Neuronal stem cell (in vitro differentiated cells): ENCODE measurements at regions not wholly inside any gene's neighbourhood (a gene's known extent, or its start where the extent isn't known, plus 50 kb on each side); places are given as distances from the start of the nearest gene placed in this dataset.

Experiments used
- DNase-seq: peaks from one replicate; pipeline ENCODE4 v3.0.0-alpha.2; 2013; ENCODE audit warnings: low spot score
- H2AFZ ChIP-seq: one replicate; pipeline ENCODE4 v1.6.1; 2013; ENCODE audit warnings: mild to moderate bottlenecking, low read length, inconsistent platforms
- H2AK5ac ChIP-seq: 2 replicates; pipeline ENCODE4 v1.6.1; 2013; ENCODE audit warnings: low read depth, mild to moderate bottlenecking, inconsistent platforms, low read length, moderate library complexity, mixed read lengths
- H2BK120ac ChIP-seq: 2 replicates; pipeline ENCODE4 v1.6.1; 2013; ENCODE audit warnings: low read depth, mild to moderate bottlenecking, inconsistent platforms, low read length, moderate library complexity, mixed read lengths
- H2BK12ac ChIP-seq: one replicate; pipeline ENCODE4 v1.6.1; 2013; ENCODE audit warnings: low read length, inconsistent platforms
- H2BK15ac ChIP-seq: 2 replicates; pipeline ENCODE4 v1.6.1; 2013; ENCODE audit warnings: mild to moderate bottlenecking, low read length, inconsistent platforms, mixed read lengths
- H2BK5ac ChIP-seq: one replicate; pipeline ENCODE4 v1.6.1; 2013; ENCODE audit warnings: inconsistent platforms, mild to moderate bottlenecking, low read length, moderate library complexity
- H3K14ac ChIP-seq: one replicate; pipeline ENCODE4 v1.6.1; 2013; ENCODE audit warnings: low read length, inconsistent platforms
- H3K18ac ChIP-seq: 2 replicates; pipeline ENCODE4 v1.6.1; 2013; ENCODE audit warnings: low read length, inconsistent platforms
- H3K23ac ChIP-seq: 2 replicates; pipeline ENCODE4 v1.6.1; 2013; ENCODE audit warnings: low read depth, mild to moderate bottlenecking, mixed read lengths, low read length, inconsistent platforms; ENCODE audit not compliant: poor library complexity
- H3K27ac ChIP-seq: replicated peaks from 3 replicates; pipeline ENCODE4 v1.5.1; 2013; ENCODE audit warnings: low read length, inconsistent platforms
- H3K27me3 ChIP-seq, 3 experiments: 2 replicates each; pipeline ENCODE4 v1.6.1; 2013; ENCODE audit warnings: low read length in 3 of 3, mild to moderate bottlenecking in 2 of 3, inconsistent platforms in 1 of 3, low read depth in 1 of 3, mixed read lengths in 1 of 3, moderate library complexity in 1 of 3; ENCODE audit not compliant: control insufficient read depth in 3 of 3, insufficient read depth in 3 of 3
- H3K36me3 ChIP-seq, 2 donors: replicated peaks in 1 of 2; 2 replicates each; pipeline ENCODE4 v1.6.1; 2013; ENCODE audit warnings: low read length in 2 of 2; ENCODE audit not compliant: control insufficient read depth in 2 of 2, insufficient read depth in 2 of 2
- H3K4ac ChIP-seq: 2 replicates; pipeline ENCODE4 v1.6.1; 2013; ENCODE audit warnings: inconsistent platforms, mild to moderate bottlenecking, low read length, moderate library complexity
- H3K4me1 ChIP-seq, 2 donors: 1 replicate in 1 of 2; 2 replicates in 1 of 2; pipeline ENCODE4 v1.6.1; 2013; ENCODE audit warnings: low read length in 2 of 2, low read depth in 1 of 2; ENCODE audit not compliant: control insufficient read depth in 2 of 2, insufficient read depth in 1 of 2
- H3K4me2 ChIP-seq: one replicate; pipeline ENCODE4 v1.6.1; 2013; ENCODE audit warnings: mild to moderate bottlenecking, low read length, inconsistent platforms; ENCODE audit not compliant: insufficient read depth, poor library complexity, severe bottlenecking
- H3K4me3 ChIP-seq, 2 donors: 2 replicates each; pipeline ENCODE4 v1.5.1; 2013; ENCODE audit warnings: low read length in 2 of 2, mild to moderate bottlenecking in 2 of 2, inconsistent platforms in 1 of 2, moderate library complexity in 1 of 2
- H3K79me1 ChIP-seq: one replicate; pipeline ENCODE4 v1.6.1; 2013; ENCODE audit warnings: low read depth, mild to moderate bottlenecking, inconsistent platforms, low read length, moderate library complexity
- H3K9ac ChIP-seq: one replicate; pipeline ENCODE4 v1.6.1; 2013; ENCODE audit warnings: mild to moderate bottlenecking, low read depth, low read length, inconsistent platforms; ENCODE audit not compliant: poor library complexity
- H3K9me3 ChIP-seq, 2 donors: replicated peaks in 1 of 2; 2 replicates each; pipeline versions ENCODE3 to v1.6.1; 2013; ENCODE audit warnings: low read length in 2 of 2, mild to moderate bottlenecking in 2 of 2, inconsistent platforms in 1 of 2, low read depth in 1 of 2, mixed read lengths in 1 of 2, moderate library complexity in 1 of 2; ENCODE audit not compliant: control insufficient read depth in 2 of 2, insufficient read depth in 1 of 2
- H4K8ac ChIP-seq: one replicate; pipeline ENCODE4 v1.6.1; 2013; ENCODE audit warnings: low read depth, mild to moderate bottlenecking, inconsistent platforms, low read length, moderate library complexity
- H4K91ac ChIP-seq: one replicate; pipeline ENCODE4 v1.6.1; 2013; ENCODE audit warnings: low read length, low read depth, mild to moderate bottlenecking, inconsistent platforms; ENCODE audit not compliant: poor library complexity
- WGBS, 2 donors: extraction: QIAGEN DNeasy Blood & Tissue Kit; methylation state at CpG; one replicate each; pipeline ENCODE4 v1.1.7; 2013; ENCODE audit warnings: missing lambda C conversion rate in 2 of 2, mixed read lengths in 1 of 2; ENCODE audit not compliant: insufficient read length in 2 of 2, insufficient replicate concordance in 1 of 2; ENCODE audit errors: extremely low coverage in 2 of 2; 5-methylcytosine and 5-hydroxymethylcytosine counted together

GRCh38 chr6:85168146-85168545 is 281.7 kb upstream of the NT5E start:
- no peaks in the 10 kb centered on the region for H3K36me3 ChIP-seq
- H2BK12ac ChIP-seq, result no peak overlapping the region
- no peak overlapping the region for H2BK5ac ChIP-seq
- H4K8ac ChIP-seq, result no peak overlapping the region
- H3K9ac ChIP-seq, result no peak overlapping the region
- H3K9me3 ChIP-seq, result no peaks in the 10 kb centered on the region
- no peak overlapping the region for H2BK120ac ChIP-seq
- H4K91ac ChIP-seq, result no peak overlapping the region
- no peak for DNase-seq
- H3K4me3 ChIP-seq, result no peak overlapping the region
- no peak overlapping the region for H2AFZ ChIP-seq
- no peak overlapping the region for H2AK5ac ChIP-seq
- H3K27ac ChIP-seq, result no peak overlapping the region
- H3K18ac ChIP-seq, result no peak overlapping the region
- no peak overlapping the region for H3K23ac ChIP-seq
- H3K4ac ChIP-seq, result no peak overlapping the region
- no peaks in the 10 kb centered on the region for H3K79me1 ChIP-seq
- H3K14ac ChIP-seq, result no peak overlapping the region
- no peaks in the 10 kb centered on the region for H3K27me3 ChIP-seq
- H3K4me1 ChIP-seq, result no peaks in the 10 kb centered on the region
- no CpG with 5 or more reads among the region's 2 CpGs for WGBS, 2 donors
- no peak overlapping the region for H2BK15ac ChIP-seq
- H3K4me2 ChIP-seq, result no peak overlapping the region

GRCh38 chr6:85166114-85166741 is 283.7 kb upstream of the NT5E start:
- no peaks in the 10 kb centered on the region for H3K4me1 ChIP-seq
- no peak overlapping the region for H3K18ac ChIP-seq
- H3K4me2 ChIP-seq, result no peak overlapping the region
- H2AK5ac ChIP-seq, result no peak overlapping the region
- H2AFZ ChIP-seq, result no peak overlapping the region
- no peak for DNase-seq
- H3K9me3 ChIP-seq, result no peaks in the 10 kb centered on the region
- no peak overlapping the region for H4K91ac ChIP-seq
- no CpG with 5 or more reads among the region's 3 CpGs for WGBS, 2 donors
- no peaks in the 10 kb centered on the region for H3K36me3 ChIP-seq
- no peak overlapping the region for H2BK5ac ChIP-seq
- no peak overlapping the region for H3K4me3 ChIP-seq
- H3K27ac ChIP-seq, result no peak overlapping the region
- no peak overlapping the region for H2BK12ac ChIP-seq
- H3K79me1 ChIP-seq, result no peaks in the 10 kb centered on the region
- H2BK15ac ChIP-seq, result no peak overlapping the region
- no peak overlapping the region for H3K4ac ChIP-seq
- no peak overlapping the region for H2BK120ac ChIP-seq
- H3K23ac ChIP-seq, result no peak overlapping the region
- H3K27me3 ChIP-seq, result no peaks in the 10 kb centered on the region
- no peak overlapping the region for H3K9ac ChIP-seq
- no peak overlapping the region for H3K14ac ChIP-seq
- H4K8ac ChIP-seq, result no peak overlapping the region

- H3K4ac ChIP-seq, result no peak overlapping the region
- H2BK15ac ChIP-seq, result no peak overlapping the region
- no peak overlapping the region for H2BK120ac ChIP-seq
- DNase-seq, result no peak
- H2AFZ ChIP-seq, result no peak overlapping the region
- no peaks in the 10 kb centered on the region for H3K36me3 ChIP-seq
- H4K91ac ChIP-seq, result no peak overlapping the region
- no peak overlapping the region for H3K18ac ChIP-seq
- no peak overlapping the region for H3K4me3 ChIP-seq
- no peak overlapping the region for H3K4me2 ChIP-seq
- H3K27ac ChIP-seq, result no peak overlapping the region
- no peaks in the 10 kb centered on the region for H3K27me3 ChIP-seq
- H2BK5ac ChIP-seq, result no peak overlapping the region
- H2AK5ac ChIP-seq, result no peak overlapping the region
- WGBS, 2 donors, result no CpG with 5 or more reads among the region's 7 CpGs
- no peak overlapping the region for H3K23ac ChIP-seq
- H3K9me3 ChIP-seq, result no peaks in the 10 kb centered on the region
- H3K4me1 ChIP-seq, result no peaks in the 10 kb centered on the region
- H4K8ac ChIP-seq, result no peak overlapping the region
- H3K14ac ChIP-seq, result no peak overlapping the region
- no peak overlapping the region for H3K9ac ChIP-seq
- no peaks in the 10 kb centered on the region for H3K79me1 ChIP-seq
- no peak overlapping the region for H2BK12ac ChIP-seq
Measured at GRCh38 chr6:85163156-85164080, 286.5 kb upstream of the NT5E start.

- Histone ChIP-seq H2BK15ac (no peak overlapping the region), H3K79me1 (no peaks in the 10 kb centered on the region), H3K4me1 (no peaks in the 10 kb centered on the region), H3K9me3 (no peaks in the 10 kb centered on the region), H3K27me3 (no peaks in the 10 kb centered on the region), H3K23ac (no peak overlapping the region), H3K14ac (no peak overlapping the region), H3K27ac (no peak overlapping the region), H2BK5ac (no peak overlapping the region), H4K91ac (no peak overlapping the region), H3K4me2 (no peak overlapping the region), H3K9ac (no peak overlapping the region), H2AK5ac (no peak overlapping the region), H3K18ac (no peak overlapping the region), H2AFZ (no peak overlapping the region), H3K4ac (no peak overlapping the region), H2BK12ac (no peak overlapping the region), H4K8ac (no peak overlapping the region), H3K4me3 (no peak overlapping the region), H3K36me3 (no peaks in the 10 kb centered on the region), H2BK120ac (no peak overlapping the region)
- DNase-seq, result no peak
- WGBS, 2 donors, result no CpG with 5 or more reads among the region's 2 CpGs
Measured at GRCh38 chr6:85157311-85157710, 292.6 kb upstream of the NT5E start.
